ENCODE measurements at regions not wholly inside any gene's neighbourhood (a gene's known extent, or its start where the extent isn't known, plus 50 kb on each side); places are given as distances from the start of the nearest gene placed in this dataset.

- no peaks in the 10 kb centered on the region for H3K36me3 ChIP-seq (ENCODE audit: control insufficient read depth, insufficient read depth, low read length)
- no peak overlapping the region for H3K9ac ChIP-seq (ENCODE audit: low read depth, low read length)
Measured at GRCh38 chr10:52481986-52482555, 168.0 kb downstream of the DKK1 start.

GRCh38 chr10:52483587-52483986, 169.5 kb downstream of the DKK1 start:
- no peak overlapping the region for H3K4me3 ChIP-seq (ENCODE audit: low read depth, low read length)

More at GRCh38 chr10:52481986-52482555, 168.0 kb downstream of the DKK1 start:
- Histone ChIP-seq H3K27me3 (ENCODE audit: control insufficient read depth, insufficient read depth, low read length) (no peaks in the 10 kb centered on the region), H3K4me1 (ENCODE audit: control insufficient read depth, insufficient read depth, low read length) (no peaks in the 10 kb centered on the region), H3K9me3 (ENCODE audit: control insufficient read depth, insufficient read depth, low read length) (no peaks in the 10 kb centered on the region), H3K27ac (ENCODE audit: low read depth, low read length) (no peak overlapping the region), H3K4me3 (ENCODE audit: low read depth, low read length) (no peak overlapping the region)

GRCh38 chr10:52484206-52485065, 170.4 kb downstream of the DKK1 start:
- H3K9me3 ChIP-seq (ENCODE audit: control insufficient read depth, insufficient read depth, low read length), result no peaks in the 10 kb centered on the region
- H3K27ac ChIP-seq (ENCODE audit: low read depth, low read length), result no peak overlapping the region
- H3K36me3 ChIP-seq (ENCODE audit: control insufficient read depth, insufficient read depth, low read length), result no peaks in the 10 kb centered on the region
- no peak overlapping the region for H3K9ac ChIP-seq (ENCODE audit: low read depth, low read length)
- H3K4me3 ChIP-seq (ENCODE audit: low read depth, low read length), result no peak overlapping the region
- H3K4me1 ChIP-seq (ENCODE audit: control insufficient read depth, insufficient read depth, low read length), result no peaks in the 10 kb centered on the region
- H3K27me3 ChIP-seq (ENCODE audit: control insufficient read depth, insufficient read depth, low read length), result no peaks in the 10 kb centered on the region

More at GRCh38 chr10:52483587-52483986, 169.5 kb downstream of the DKK1 start:
- Histone ChIP-seq H3K36me3 (ENCODE audit: control insufficient read depth, insufficient read depth, low read length) (no peaks in the 10 kb centered on the region), H3K27me3 (ENCODE audit: control insufficient read depth, insufficient read depth, low read length) (no peaks in the 10 kb centered on the region), H3K27ac (ENCODE audit: low read depth, low read length) (no peak overlapping the region), H3K4me1 (ENCODE audit: control insufficient read depth, insufficient read depth, low read length) (no peaks in the 10 kb centered on the region), H3K9me3 (ENCODE audit: control insufficient read depth, insufficient read depth, low read length) (no peaks in the 10 kb centered on the region), H3K9ac (ENCODE audit: low read depth, low read length) (no peak overlapping the region)

DNA sequence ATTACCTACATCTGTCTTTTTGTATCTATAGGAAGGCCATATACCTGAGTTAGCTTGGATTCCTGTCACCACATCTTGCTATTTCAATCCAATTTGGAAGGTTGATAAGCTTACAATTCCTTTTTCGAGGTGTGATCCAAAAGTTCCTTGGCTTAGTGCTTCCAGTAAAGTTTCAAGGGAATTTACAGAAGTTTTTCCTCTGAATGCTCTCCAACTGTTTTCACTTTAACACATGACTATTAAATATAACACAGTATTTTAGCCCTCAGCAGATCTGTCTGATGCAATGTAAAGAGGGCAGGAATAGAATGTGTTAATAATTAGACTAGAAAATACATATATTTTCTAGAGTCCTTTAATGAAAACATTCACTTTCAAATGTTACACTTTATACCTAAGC, 171.4 kb downstream of the DKK1 start:
- no peak overlapping the region for H3K9ac ChIP-seq (ENCODE audit: low read depth, low read length)
- H3K4me3 ChIP-seq (ENCODE audit: low read depth, low read length), result no peak overlapping the region
- H3K27me3 ChIP-seq (ENCODE audit: control insufficient read depth, insufficient read depth, low read length), result no peaks in the 10 kb centered on the region
- H3K27ac ChIP-seq (ENCODE audit: low read depth, low read length), result no peak overlapping the region
- H3K9me3 ChIP-seq (ENCODE audit: control insufficient read depth, insufficient read depth, low read length), result no peaks in the 10 kb centered on the region
- no peaks in the 10 kb centered on the region for H3K4me1 ChIP-seq (ENCODE audit: control insufficient read depth, insufficient read depth, low read length)
- H3K36me3 ChIP-seq (ENCODE audit: control insufficient read depth, insufficient read depth, low read length), result no peaks in the 10 kb centered on the region

DNA sequence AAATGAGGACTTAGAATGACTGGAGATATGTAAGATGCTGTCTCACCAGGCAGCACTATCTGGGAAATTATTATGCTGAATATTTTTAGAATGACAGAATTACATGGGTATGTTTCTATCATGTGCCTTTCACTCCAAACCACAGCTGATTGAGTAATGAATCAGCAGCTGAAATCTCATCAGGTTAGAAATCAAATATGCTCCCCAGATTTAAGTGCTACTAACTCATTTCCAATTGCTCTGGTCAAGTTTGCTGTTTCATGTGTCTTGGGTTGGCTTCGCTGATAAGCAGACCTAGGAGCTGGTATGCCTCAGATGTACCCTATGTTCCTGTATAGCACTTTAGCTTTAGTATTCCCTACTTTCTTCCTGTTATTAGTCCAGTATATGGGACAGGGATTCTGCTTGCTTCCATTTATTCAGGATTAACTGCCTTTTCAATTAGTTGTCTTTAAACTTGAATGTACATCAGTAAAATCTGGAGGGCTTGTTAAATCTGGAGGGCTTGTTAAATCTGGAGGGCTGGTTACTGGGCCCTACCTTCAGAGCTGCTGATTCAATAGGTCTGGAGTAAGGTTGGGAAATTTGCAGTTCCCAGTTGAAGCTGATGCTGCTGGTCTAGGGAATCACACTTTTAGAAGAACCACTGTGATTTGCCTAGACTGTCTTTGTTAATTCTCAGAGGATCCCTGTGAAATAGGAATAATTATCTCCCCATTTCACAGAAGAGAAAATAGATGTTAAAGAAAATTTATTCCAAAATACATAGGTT, 172.9 kb downstream of the DKK1 start:
- Histone ChIP-seq H3K4me1 (ENCODE audit: control insufficient read depth, insufficient read depth, low read length) (no peaks in the 10 kb centered on the region), H3K9ac (ENCODE audit: low read depth, low read length) (no peak overlapping the region), H3K27me3 (ENCODE audit: control insufficient read depth, insufficient read depth, low read length) (no peaks in the 10 kb centered on the region), H3K27ac (ENCODE audit: low read depth, low read length) (no peak overlapping the region), H3K9me3 (ENCODE audit: control insufficient read depth, insufficient read depth, low read length) (no peaks in the 10 kb centered on the region), H3K36me3 (ENCODE audit: control insufficient read depth, insufficient read depth, low read length) (no peaks in the 10 kb centered on the region), H3K4me3 (ENCODE audit: low read depth, low read length) (no peak overlapping the region)

- H3K4me3 ChIP-seq (ENCODE audit: low read depth, low read length), result no peak overlapping the region
- H3K36me3 ChIP-seq (ENCODE audit: control insufficient read depth, insufficient read depth, low read length), result no peaks in the 10 kb centered on the region
- no peak overlapping the region for H3K9ac ChIP-seq (ENCODE audit: low read depth, low read length)
- H3K27me3 ChIP-seq (ENCODE audit: control insufficient read depth, insufficient read depth, low read length), result no peaks in the 10 kb centered on the region
- H3K4me1 ChIP-seq (ENCODE audit: control insufficient read depth, insufficient read depth, low read length), result no peaks in the 10 kb centered on the region
- H3K9me3 ChIP-seq (ENCODE audit: control insufficient read depth, insufficient read depth, low read length), result no peaks in the 10 kb centered on the region
- no peak overlapping the region for H3K27ac ChIP-seq (ENCODE audit: low read depth, low read length)
Measured at GRCh38 chr10:52488606-52489485, 174.8 kb downstream of the DKK1 start.

DNA sequence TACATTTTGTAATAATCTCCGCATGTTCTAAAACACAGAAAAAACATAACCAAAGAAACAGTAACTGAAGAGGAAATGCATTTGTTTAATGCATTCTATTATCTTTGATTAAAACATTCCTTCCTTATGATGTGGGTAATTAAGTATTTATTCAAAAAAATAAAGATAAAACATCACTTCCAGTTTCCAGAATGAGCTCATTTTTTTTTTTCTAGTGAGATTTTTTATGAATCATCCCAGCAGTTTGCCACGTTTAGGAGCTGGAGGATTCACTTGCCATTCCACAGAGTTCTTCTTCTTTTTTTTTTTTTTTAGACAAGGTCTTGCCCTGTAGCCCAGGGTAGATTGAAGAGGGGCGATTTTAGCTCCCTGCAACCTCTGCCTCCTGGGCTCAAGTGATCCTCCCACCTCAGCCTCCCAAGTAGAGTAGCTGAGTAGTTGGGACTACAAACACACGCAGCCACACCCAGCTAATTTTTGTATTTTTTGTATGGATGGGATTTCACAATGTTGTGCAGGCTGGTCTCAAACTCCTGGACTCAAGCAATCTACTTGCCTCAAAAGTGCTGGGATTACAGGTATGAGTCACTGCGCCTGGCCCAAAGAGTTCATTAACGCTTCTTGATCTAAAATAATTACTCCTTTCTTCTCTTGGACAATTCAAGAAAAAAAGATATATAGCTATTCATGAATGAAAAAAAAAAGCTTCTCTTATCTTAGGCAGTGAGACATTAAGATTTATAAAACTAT, 177.3 kb downstream of the DKK1 start:
- Histone ChIP-seq H3K4me3 (ENCODE audit: low read depth, low read length) (no peak overlapping the region), H3K27ac (ENCODE audit: low read depth, low read length) (no peak overlapping the region), H3K9me3 (ENCODE audit: control insufficient read depth, insufficient read depth, low read length) (no peaks in the 10 kb centered on the region), H3K9ac (ENCODE audit: low read depth, low read length) (no peak overlapping the region), H3K36me3 (ENCODE audit: control insufficient read depth, insufficient read depth, low read length) (no peaks in the 10 kb centered on the region), H3K4me1 (ENCODE audit: control insufficient read depth, insufficient read depth, low read length) (no peaks in the 10 kb centered on the region), H3K27me3 (ENCODE audit: control insufficient read depth, insufficient read depth, low read length) (no peaks in the 10 kb centered on the region)

GRCh38 chr10:52499281-52499680, 185.2 kb downstream of the DKK1 start:
- no peaks in the 10 kb centered on the region for H3K4me1 ChIP-seq (ENCODE audit: control insufficient read depth, insufficient read depth, low read length)
- H3K36me3 ChIP-seq (ENCODE audit: control insufficient read depth, insufficient read depth, low read length), result no peaks in the 10 kb centered on the region
- H3K9ac ChIP-seq (ENCODE audit: low read depth, low read length), result no peak overlapping the region
- no peak overlapping the region for H3K4me3 ChIP-seq (ENCODE audit: low read depth, low read length)
- H3K27ac ChIP-seq (ENCODE audit: low read depth, low read length), result no peak overlapping the region
- H3K9me3 ChIP-seq (ENCODE audit: control insufficient read depth, insufficient read depth, low read length), result peaks cover 14% of the 10 kb centered on the region
- no peaks in the 10 kb centered on the region for H3K27me3 ChIP-seq (ENCODE audit: control insufficient read depth, insufficient read depth, low read length)

GRCh38 chr10:52500476-52500875, 186.4 kb downstream of the DKK1 start:
- no peaks in the 10 kb centered on the region for H3K4me1 ChIP-seq (ENCODE audit: control insufficient read depth, insufficient read depth, low read length)
- H3K27me3 ChIP-seq (ENCODE audit: control insufficient read depth, insufficient read depth, low read length), result no peaks in the 10 kb centered on the region
- no peak overlapping the region for H3K4me3 ChIP-seq (ENCODE audit: low read depth, low read length)
- H3K9me3 ChIP-seq (ENCODE audit: control insufficient read depth, insufficient read depth, low read length), result peaks cover 26% of the 10 kb centered on the region
- no peaks in the 10 kb centered on the region for H3K36me3 ChIP-seq (ENCODE audit: control insufficient read depth, insufficient read depth, low read length)
- no peak overlapping the region for H3K9ac ChIP-seq (ENCODE audit: low read depth, low read length)
- H3K27ac ChIP-seq (ENCODE audit: low read depth, low read length), result no peak overlapping the region

DNA sequence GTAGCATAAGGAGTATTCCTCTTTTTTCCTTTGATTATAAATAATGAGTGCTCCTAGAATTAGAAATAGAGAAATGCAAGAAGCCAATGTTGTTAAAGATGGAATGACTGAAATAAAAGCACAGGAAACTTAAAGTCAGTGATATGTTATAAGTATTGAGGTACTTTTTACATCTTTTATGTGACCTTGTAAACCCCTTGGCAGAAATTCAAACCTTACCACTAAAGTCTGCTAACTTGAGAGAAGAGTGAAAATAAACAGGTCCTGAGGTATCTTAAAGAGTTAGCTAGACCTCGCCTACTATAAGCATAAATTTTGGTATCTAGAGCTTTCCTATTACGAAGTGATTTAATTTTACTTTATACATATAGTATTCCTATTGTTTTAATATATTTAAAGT, 188.2 kb downstream of the DKK1 start:
- Histone ChIP-seq H3K27me3 (ENCODE audit: control insufficient read depth, insufficient read depth, low read length) (no peaks in the 10 kb centered on the region), H3K9ac (ENCODE audit: low read depth, low read length) (no peak overlapping the region), H3K4me1 (ENCODE audit: control insufficient read depth, insufficient read depth, low read length) (no peaks in the 10 kb centered on the region), H3K36me3 (ENCODE audit: control insufficient read depth, insufficient read depth, low read length) (no peaks in the 10 kb centered on the region), H3K27ac (ENCODE audit: low read depth, low read length) (no peak overlapping the region), H3K9me3 (ENCODE audit: control insufficient read depth, insufficient read depth, low read length) (peaks cover 31% of the 10 kb centered on the region), H3K4me3 (ENCODE audit: low read depth, low read length) (no peak overlapping the region)

Measured in HUES48 (cell line).